Upper lobe of left lung (tissue), 4 donors: ENCODE measurements at regions not wholly inside any gene's neighbourhood (a gene's known extent, or its start where the extent isn't known, plus 50 kb on each side); places are given as distances from the start of the nearest gene placed in this dataset.

ENCODE experiments used
- CTCF ChIP-seq, 6 experiments: fragments of 450-650 bp in 4 of 6; fragments of 200-600 bp in 2 of 6; sonication (generic) in 2 of 6; IDR thresholded peaks; one replicate each; pipeline ENCODE4 v1.5.1; 2016 to 2019; ENCODE audit warnings: antibody characterized with exemption in 6 of 6
- POLR2A ChIP-seq, 4 donors: fragments of 450-650 bp; IDR thresholded peaks; one replicate each; pipeline ENCODE4 v1.5.1; 2016 to 2017; ENCODE audit warnings: antibody characterized with exemption in 4 of 4, mild to moderate bottlenecking in 2 of 4

- TF ChIP-seq CTCF (IDR thresholded peaks at IDR 0.05), result no peak
- TF ChIP-seq POLR2A (IDR thresholded peaks at IDR 0.05), result no peak
Measured at GRCh38 chr4:89521826-89522225, 214.2 kb upstream of the GPRIN3 start.
